Mucosa of rectum (tissue), 2 donors: ENCODE measurements at regions not wholly inside any gene's neighbourhood (a gene's known extent, or its start where the extent isn't known, plus 50 kb on each side); places are given as distances from the start of the nearest gene placed in this dataset.

Source experiments
- H3K27ac ChIP-seq, 2 donors: one replicate each; pipeline ENCODE4 v1.7.0; 2013; ENCODE audit warnings: inconsistent platforms in 2 of 2, low read depth in 2 of 2, low read length in 2 of 2
- H3K27me3 ChIP-seq, 2 donors: one replicate each; pipeline ENCODE4 v1.7.0; 2013; ENCODE audit warnings: low read length in 2 of 2; ENCODE audit not compliant: control insufficient read depth in 2 of 2, insufficient read depth in 2 of 2
- H3K36me3 ChIP-seq, 2 donors: one replicate each; pipeline ENCODE4 v1.7.0; 2013; ENCODE audit warnings: low read length in 2 of 2; ENCODE audit not compliant: control insufficient read depth in 2 of 2, insufficient read depth in 2 of 2
- H3K4me1 ChIP-seq, 2 donors: one replicate each; pipeline ENCODE4 v1.7.0; 2013; ENCODE audit warnings: low read length in 2 of 2, mild to moderate bottlenecking in 1 of 2; ENCODE audit not compliant: control insufficient read depth in 2 of 2, insufficient read depth in 2 of 2
- H3K4me3 ChIP-seq, 2 donors: one replicate each; pipeline ENCODE4 v1.7.0; 2013; ENCODE audit warnings: low read length in 2 of 2
- H3K9ac ChIP-seq, 2 donors: one replicate each; pipeline ENCODE4 v1.7.0; 2013; ENCODE audit warnings: low read length in 2 of 2, low read depth in 1 of 2, mild to moderate bottlenecking in 1 of 2
- H3K9me3 ChIP-seq, 2 donors: one replicate each; pipeline ENCODE4 v1.7.0; 2013; ENCODE audit warnings: low read length in 2 of 2; ENCODE audit not compliant: control insufficient read depth in 2 of 2
- donor health status: healthy.
- donor health status: Normal muscosa, but diverticular disease.

DNA sequence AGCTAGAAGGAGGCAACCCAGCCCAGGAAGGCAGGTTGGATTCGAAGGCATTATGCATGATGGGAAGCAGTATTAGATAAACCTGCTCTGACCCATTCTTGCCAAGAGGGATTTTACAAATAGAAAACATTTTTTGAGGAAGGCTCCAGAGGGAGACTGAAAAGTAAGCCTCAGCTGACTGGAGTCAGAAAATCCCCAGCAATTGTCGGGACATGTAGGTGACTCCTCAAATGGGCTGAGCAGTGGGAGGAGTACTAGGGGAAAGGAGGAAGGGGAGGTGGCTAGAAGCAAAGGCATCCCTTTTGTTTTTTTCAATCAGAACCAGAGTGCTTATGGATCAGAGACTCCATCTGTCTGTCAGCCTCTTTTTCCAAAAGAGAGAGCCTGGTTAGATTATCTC lies 138.1 kb upstream of the NTF3 start:
- Histone ChIP-seq H3K4me3 (no peak overlapping the region), H3K4me1 (no peaks in the 10 kb centered on the region), H3K27ac (no peak overlapping the region), H3K9me3 (no peaks in the 10 kb centered on the region), H3K27me3 (no peaks in the 10 kb centered on the region), H3K9ac (no peak overlapping the region), H3K36me3 (no peaks in the 10 kb centered on the region)

DNA sequence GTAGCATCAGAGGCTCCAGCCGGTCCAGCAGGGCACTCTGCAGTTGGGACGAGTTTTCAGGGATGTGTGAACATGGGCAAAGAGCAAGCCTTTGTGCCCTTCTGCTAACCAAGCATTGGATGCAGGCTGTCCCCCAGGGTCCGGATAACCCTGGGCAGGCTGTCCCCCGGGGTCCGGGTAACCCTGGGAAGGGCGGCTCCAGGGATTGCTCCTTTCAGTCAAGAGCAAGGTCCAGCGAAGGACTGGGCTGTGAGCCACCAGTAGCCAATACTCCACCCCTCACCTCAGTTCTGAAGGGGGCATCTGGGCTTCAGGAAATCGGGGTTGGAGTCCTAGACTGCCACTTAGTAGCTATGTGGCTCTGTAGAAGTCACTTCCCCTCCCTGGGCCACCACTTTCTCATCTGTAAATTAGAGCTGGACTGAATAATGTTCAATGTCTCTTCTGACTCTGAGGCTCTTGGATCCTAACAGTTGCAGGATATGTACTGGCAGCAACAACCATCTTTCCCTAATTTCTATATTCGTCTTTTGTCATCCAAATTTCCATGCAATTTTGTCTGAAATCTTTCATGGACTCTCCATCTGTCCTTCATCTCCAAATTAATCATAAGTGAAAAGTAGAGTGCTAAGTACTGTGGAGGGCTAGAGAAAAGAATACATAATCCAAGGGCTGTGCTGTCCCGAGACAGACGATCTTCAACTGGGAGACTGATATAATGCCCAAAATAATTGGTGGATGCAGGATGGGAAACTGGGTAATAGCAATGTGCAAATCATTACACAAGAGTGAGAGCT lies 137.4 kb upstream of the NTF3 start:
- no peak overlapping the region for H3K27ac ChIP-seq
- H3K27me3 ChIP-seq: no peaks in the 10 kb centered on the region
- no peaks in the 10 kb centered on the region for H3K9me3 ChIP-seq
- no peak overlapping the region for H3K9ac ChIP-seq
- no peaks in the 10 kb centered on the region for H3K4me1 ChIP-seq
- no peaks in the 10 kb centered on the region for H3K36me3 ChIP-seq
- H3K4me3 ChIP-seq: no peak overlapping the region

DNA sequence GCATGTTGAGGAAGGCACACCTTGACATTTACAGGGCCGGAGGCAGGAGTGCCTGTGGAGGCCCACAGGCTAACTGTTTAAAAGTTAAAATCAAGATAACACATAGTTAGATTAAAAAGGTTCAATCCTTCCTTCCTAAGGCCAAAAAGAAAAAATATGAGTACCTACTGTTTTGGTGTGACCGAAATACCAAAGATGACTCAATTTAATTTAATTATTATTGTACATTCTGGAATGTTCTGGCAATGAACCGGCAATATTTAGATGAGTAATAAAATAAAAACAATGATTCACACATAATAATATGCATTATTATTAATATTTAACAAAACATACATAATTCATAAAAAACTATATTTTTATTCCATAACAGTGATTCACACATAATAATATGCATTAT lies 136.8 kb upstream of the NTF3 start:
- Histone ChIP-seq H3K9ac (no peak overlapping the region), H3K4me1 (no peaks in the 10 kb centered on the region), H3K4me3 (no peak overlapping the region), H3K27me3 (no peaks in the 10 kb centered on the region), H3K27ac (no peak overlapping the region), H3K36me3 (no peaks in the 10 kb centered on the region), H3K9me3 (no peaks in the 10 kb centered on the region)

DNA sequence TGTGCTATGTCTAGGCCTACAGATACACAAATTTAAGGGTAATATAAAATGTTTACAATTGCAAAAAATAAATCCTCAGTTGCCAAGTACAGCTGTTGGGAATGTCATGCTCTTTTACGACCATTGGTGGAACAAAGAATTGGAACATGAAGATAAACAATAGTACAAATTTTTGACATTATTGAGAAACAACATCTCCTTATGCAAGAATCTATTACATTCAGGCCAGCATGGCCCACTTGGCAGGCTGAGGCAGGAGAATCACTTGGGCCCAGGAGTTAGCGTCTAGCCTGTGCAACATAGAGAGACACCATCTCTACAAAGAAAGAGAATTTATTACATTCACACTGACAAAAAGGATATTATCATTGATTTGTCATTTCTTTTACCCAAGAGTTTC lies 135.9 kb upstream of the NTF3 start:
- H3K4me1 ChIP-seq: no peaks in the 10 kb centered on the region
- H3K9ac ChIP-seq: no peak overlapping the region
- H3K27ac ChIP-seq: no peak overlapping the region
- H3K36me3 ChIP-seq: no peaks in the 10 kb centered on the region
- H3K27me3 ChIP-seq: no peaks in the 10 kb centered on the region
- no peak overlapping the region for H3K4me3 ChIP-seq
- H3K9me3 ChIP-seq: no peaks in the 10 kb centered on the region

DNA sequence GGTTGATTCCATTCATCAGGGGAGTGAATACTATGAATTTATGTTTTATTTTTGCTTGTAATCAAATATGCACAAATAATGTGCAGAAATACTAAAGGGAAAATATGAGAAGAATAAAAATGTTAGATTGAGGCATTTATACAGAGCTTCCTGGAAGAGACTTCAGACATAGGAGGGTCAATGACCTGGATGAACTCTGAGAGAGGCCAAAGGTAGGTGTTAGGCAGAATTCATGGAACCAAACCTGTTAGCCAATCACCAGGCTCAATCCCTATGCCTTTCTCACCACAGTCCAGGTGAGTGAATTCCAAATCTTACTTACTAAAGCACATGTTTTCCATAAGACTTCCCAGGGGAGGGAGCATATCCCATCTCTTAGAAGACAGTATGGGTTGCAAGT lies 130.4 kb upstream of the NTF3 start:
- no peak overlapping the region for H3K27ac ChIP-seq
- H3K27me3 ChIP-seq: no peaks in the 10 kb centered on the region
- no peaks in the 10 kb centered on the region for H3K9me3 ChIP-seq
- H3K4me3 ChIP-seq: no peak overlapping the region
- H3K4me1 ChIP-seq: no peaks in the 10 kb centered on the region
- H3K36me3 ChIP-seq: no peaks in the 10 kb centered on the region
- no peak overlapping the region for H3K9ac ChIP-seq

DNA sequence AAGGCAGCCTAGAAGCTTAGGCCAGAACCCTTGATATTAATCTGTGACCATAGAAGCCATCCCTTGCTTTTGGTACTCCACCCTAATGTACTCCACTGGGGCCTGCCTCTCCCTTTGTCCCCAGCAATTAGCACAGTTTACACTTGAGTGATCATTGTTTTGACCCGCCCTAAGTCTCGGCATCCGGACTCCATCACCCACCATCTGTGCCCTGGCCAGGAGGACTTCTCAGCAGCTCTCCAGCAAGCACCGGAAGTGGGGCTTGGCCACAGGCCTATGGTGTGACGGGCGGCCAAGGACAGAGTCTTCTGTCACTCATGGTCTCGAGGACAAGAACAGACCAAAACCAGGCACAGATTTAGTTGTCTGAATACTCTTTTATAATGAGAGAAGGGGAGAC lies 126.5 kb upstream of the NTF3 start:
- H3K4me1 ChIP-seq: no peaks in the 10 kb centered on the region
- peak overlapping the region in 1 of 2 donors; percentile 28 for H3K27ac ChIP-seq
- no peak overlapping the region for H3K9ac ChIP-seq
- H3K9me3 ChIP-seq: no peaks in the 10 kb centered on the region
- H3K27me3 ChIP-seq: no peaks in the 10 kb centered on the region
- H3K4me3 ChIP-seq: no peak overlapping the region
- H3K36me3 ChIP-seq: no peaks in the 10 kb centered on the region

DNA sequence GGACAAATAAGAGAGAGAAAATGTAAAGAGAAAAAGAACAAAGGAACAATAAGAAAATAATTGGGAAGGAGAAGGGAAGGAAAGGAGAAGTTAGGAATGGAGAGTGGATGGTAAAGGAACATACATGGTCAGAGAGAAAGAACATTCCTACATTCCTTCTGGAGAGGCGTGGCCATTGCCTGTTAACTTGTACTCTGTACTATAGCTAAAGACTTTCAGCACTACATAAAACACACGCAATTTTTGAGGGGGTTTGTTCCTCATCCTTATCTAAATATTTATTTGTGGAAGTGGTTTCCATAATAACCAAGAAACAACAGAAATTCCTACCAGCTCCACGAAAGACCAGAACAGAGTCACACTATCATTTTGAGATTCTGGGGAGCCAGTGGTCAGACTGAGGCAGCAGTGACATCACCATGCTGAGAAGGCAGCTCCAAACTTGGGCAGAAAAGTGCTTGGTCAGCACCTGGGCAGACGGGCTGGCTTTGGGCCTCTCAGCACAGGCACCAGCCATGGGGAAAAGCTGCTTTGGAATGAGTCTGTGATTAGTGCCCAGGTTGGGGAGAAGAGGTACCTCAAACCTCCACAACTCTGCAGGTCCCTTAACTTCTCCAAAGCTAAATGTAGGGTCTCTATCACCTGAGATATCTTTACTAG lies 125.9 kb upstream of the NTF3 start:
- H3K9me3 ChIP-seq: no peaks in the 10 kb centered on the region
- no peaks in the 10 kb centered on the region for H3K36me3 ChIP-seq
- H3K4me3 ChIP-seq: no peak overlapping the region
- no peaks in the 10 kb centered on the region for H3K27me3 ChIP-seq
- H3K4me1 ChIP-seq: no peaks in the 10 kb centered on the region
- H3K9ac ChIP-seq: no peak overlapping the region
- peak overlapping the region in 1 of 2 donors; percentile 28 for H3K27ac ChIP-seq

DNA sequence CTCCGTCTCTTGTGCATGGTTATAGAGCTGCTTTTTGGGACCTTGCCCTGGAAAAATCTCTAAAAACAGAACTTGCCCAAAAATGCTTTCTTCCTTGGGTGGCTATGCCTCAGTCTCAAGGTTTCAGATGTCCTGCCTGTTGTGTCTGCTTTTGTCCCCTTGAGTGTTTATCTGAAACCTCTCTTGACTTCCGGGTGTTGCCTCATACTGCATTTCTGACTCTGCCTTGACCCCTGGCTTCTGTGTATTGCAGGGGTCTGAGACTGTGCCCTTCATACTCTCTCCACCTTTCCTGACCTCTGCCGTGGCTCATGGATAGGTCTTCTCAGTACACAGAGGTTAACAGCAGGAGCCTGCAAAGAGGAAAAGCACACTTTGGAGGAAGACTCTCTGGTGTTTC lies 124.8 kb upstream of the NTF3 start:
- no peak overlapping the region for H3K4me3 ChIP-seq
- no peaks in the 10 kb centered on the region for H3K9me3 ChIP-seq
- H3K27ac ChIP-seq: no peak overlapping the region
- no peaks in the 10 kb centered on the region for H3K27me3 ChIP-seq
- no peak overlapping the region for H3K9ac ChIP-seq
- H3K36me3 ChIP-seq: no peaks in the 10 kb centered on the region
- no peaks in the 10 kb centered on the region for H3K4me1 ChIP-seq

DNA sequence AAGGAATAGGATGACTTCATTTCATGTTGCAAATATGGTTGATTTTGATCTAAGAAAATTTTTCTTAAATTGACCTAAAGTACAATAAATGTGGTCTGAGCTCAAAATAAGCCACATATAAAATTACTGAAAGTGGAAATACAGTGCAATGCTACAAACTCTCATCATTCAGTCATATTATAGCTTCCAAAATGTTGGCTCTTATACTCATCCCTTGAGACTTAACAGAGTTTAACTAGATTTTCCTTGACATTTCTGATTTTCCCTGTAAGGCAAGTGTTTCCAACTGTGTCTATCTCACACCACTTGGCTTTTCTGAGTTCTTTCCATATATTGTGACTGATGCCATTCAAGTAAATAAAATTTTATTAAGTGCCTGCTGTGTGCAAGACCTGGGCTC lies 123.7 kb upstream of the NTF3 start:
- H3K27ac ChIP-seq: no peak overlapping the region
- H3K36me3 ChIP-seq: no peaks in the 10 kb centered on the region
- no peak overlapping the region for H3K9ac ChIP-seq
- no peaks in the 10 kb centered on the region for H3K9me3 ChIP-seq
- no peak overlapping the region for H3K4me3 ChIP-seq
- no peaks in the 10 kb centered on the region for H3K4me1 ChIP-seq
- H3K27me3 ChIP-seq: no peaks in the 10 kb centered on the region

DNA sequence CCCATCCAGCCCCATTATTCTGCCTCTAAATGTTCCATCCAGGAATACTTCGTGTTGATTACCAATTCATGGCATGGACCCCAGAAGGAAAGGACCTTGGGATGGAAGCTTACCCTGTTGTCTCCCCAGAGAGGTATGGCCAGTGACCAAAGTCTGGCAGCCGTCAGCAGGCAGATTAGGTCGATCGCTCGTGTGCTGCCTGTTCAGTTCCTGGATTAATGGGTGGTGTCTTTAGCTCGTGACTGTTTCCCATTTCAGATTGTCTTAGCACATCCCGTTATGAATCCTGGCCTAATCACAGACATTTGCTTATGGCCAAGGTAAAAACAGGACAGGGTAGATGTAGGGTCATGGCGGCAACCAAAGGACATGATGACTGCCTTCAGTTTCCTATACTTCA lies 122.9 kb upstream of the NTF3 start:
- no peaks in the 10 kb centered on the region for H3K4me1 ChIP-seq
- peaks cover 0 to 2% of the 10 kb centered on the region in 2 donors for H3K9me3 ChIP-seq
- no peak overlapping the region for H3K27ac ChIP-seq
- no peaks in the 10 kb centered on the region for H3K27me3 ChIP-seq
- no peaks in the 10 kb centered on the region for H3K36me3 ChIP-seq
- no peak overlapping the region for H3K9ac ChIP-seq
- H3K4me3 ChIP-seq: no peak overlapping the region
